HG02840 (cell line): ENCODE measurements at regions not wholly inside any gene's neighbourhood (a gene's known extent, or its start where the extent isn't known, plus 50 kb on each side); places are given as distances from the start of the nearest gene placed in this dataset.
"Not testable (repeated sequence)": the region's sequence is repeated elsewhere in the genome, so short reads cannot be mapped to it uniquely, and the experiment has no call there.

Experiments used
- ATAC-seq: cut with Tn5 transposase; IDR thresholded peaks from one replicate; pipeline ENCODE4 v1.9.1; 2021; ENCODE audit warnings: mild to moderate bottlenecking, moderate library complexity, moderate number of reproducible peaks; ENCODE audit not compliant: unreplicated experiment, low FRiP score

DNA sequence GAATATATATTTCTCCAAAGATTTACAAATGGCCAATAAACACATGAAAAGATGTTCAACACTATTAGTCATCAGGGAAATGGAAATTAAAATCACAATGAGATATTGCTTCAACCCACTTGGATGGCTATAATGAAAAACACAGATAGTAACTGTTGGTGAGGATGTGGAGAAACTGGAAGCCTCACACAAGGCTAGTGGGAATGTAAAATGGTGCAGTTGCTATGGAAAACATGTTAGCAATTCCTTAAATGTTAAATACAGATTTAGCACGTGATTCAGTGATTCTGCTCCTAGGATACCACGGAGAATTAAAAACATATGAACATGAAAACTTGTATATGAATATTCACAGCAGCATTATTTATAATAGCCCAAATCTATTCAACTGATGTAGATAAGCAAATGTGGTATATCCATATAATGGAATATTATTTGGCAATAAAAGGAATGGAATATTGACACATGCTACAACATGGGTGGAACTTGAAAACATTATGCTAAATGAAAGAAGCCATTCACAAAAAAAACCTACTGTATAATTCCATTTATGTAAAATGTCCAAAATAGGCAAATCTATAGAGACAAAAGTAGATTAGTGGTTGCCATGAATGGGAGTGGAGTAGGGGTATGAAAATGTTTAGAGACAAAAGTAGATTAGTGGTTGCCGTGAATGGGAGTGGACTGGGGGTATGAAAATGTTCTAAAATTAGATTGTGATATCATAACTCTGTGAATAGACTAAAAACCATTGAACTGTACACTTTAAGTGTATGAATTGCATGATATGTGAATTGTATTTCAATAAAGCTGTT is 227.1 kb upstream of the DDHD1 start:
- ATAC-seq, result no peak

DNA sequence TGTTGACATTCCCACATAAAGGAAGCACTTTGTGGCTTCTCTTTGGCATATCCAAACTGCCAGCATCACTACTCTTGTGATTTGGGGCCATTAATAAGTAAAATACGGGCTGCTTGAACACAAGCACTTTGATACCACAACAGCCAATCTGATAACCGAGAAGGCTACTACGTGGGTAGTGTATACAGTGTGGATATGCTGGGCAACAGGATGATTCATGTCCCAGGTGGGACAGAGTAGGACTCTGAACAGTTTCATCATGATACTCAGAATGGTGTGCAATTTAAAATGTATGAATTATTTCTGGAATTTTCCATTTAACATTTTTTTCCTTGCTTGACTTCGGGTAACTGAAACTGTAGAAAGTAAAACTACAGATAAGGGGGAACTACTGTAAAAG is 225.0 kb upstream of the DDHD1 start:
- ATAC-seq, result no peak

- ATAC-seq, result no peak
Observed at GRCh38 chr14:53376064-53376463, 222.9 kb upstream of the DDHD1 start.

DNA sequence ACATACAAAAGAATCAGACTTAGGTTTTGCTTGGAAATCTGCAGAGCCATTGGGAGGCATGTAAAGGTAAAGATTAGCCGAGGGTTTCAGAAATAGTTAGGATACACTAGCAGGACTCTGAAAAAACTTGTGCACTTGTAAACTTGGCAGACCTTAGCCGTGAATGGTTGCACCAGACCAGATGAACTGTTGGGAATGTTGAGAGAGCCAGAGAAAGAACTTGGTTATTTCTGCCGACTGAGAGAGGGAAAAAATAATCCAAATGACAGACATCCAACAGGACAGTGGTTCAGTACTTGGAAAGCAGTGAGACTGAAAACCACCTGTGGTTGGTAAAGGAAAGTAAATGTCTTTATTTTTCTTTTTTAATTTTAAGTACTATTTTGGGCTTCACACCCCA is 222.5 kb upstream of the DDHD1 start:
- ATAC-seq, result no peak

GRCh38 chr14:53368711-53369201 is 215.6 kb upstream of the DDHD1 start:
- ATAC-seq, result no peak

GRCh38 chr14:53368066-53368465 is 214.9 kb upstream of the DDHD1 start:
- no peak for ATAC-seq

- no peak for ATAC-seq
Observed at GRCh38 chr14:53367644-53368026, 214.5 kb upstream of the DDHD1 start.

- no peak for ATAC-seq
Observed at GRCh38 chr14:53365486-53366130, 212.5 kb upstream of the DDHD1 start.

DNA sequence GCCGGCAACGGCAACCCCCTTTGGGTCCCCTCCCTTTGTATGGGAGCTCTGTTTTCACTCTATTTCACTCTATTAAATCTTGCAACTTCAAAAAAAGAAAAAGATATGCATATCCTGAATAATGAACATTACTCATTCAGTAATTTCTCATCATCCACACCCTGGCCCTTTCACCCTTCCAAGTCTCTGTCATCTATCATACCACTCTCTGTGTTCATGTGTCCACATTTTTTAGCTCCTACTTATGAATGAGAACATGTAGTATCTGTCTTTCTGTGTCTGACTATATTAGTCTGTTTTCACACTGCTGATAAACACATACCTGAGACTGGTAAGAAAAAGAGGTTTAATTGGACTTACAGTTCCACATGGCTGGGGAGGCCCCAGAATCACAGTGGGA is 209.8 kb upstream of the DDHD1 start:
- not testable (repeated sequence) for ATAC-seq

GRCh38 chr14:53360829-53361228 is 207.7 kb upstream of the DDHD1 start:
- ATAC-seq, result no peak

- no peak for ATAC-seq
Observed at GRCh38 chr14:53358166-53358565, 205.0 kb upstream of the DDHD1 start.

GRCh38 chr14:53356361-53357150 is 203.4 kb upstream of the DDHD1 start:
- no peak for ATAC-seq

- ATAC-seq, result no peak
Observed at GRCh38 chr14:53355581-53356112, 202.5 kb upstream of the DDHD1 start.

DNA sequence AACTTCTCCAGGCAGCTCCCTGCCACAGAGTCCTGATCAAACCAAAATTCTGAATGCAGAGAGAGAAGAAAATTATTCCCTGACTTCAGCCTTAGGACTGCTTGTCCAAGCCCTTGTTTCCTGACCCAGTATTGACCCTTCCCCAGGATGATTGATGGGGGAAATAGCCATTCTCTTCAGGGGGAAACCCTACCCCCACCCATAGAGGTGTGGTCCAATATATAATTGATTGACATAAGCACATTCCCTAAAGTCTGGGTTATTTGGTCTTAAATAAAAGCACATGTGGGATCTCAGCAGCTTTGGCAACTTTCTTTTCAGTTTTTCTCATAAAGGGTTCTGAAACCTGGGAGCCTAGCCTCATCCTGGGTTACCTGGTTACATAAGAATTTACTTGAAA is 201.2 kb upstream of the DDHD1 start:
- no peak for ATAC-seq

DNA sequence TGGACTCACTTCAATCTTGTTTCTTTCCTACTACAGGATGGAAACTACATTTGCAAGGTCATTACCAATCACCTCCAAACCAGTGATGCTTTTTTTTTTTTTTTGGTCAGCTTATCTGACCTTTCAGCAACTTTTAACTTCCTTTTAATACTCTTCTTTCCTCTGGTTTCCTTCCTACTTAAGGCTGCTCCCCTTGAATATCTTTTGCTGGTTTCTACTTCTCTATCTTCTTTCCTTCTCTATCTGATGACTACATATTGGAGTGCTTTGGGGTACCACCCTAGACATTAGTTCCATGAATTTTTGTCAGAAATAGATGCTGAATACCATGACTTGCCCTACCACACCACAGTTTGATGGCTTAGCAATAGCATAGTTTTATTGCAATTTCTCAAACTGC is 197.7 kb upstream of the DDHD1 start:
- ATAC-seq, result no peak

DNA sequence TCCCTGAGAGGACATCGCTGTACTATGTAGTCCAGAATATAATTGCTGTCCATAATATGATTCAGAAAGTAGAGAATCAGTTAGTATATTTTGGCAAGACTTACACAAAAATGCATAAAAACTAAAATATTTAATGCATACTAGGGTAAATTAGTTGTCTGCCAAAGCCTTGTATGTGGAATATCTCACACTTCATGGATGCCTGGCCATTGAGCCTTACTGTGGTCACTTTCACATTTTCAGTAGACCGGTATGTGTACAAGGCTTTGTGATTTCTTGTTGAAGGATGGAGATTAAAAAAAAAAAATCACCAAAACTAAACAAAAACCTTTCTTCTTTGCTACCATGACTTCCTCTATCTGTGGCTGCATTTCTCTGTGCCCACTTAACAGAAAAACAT is 197.3 kb upstream of the DDHD1 start:
- ATAC-seq, result no peak

- no peak for ATAC-seq
Observed at GRCh38 chr14:53346988-53347387, 193.9 kb upstream of the DDHD1 start.

DNA sequence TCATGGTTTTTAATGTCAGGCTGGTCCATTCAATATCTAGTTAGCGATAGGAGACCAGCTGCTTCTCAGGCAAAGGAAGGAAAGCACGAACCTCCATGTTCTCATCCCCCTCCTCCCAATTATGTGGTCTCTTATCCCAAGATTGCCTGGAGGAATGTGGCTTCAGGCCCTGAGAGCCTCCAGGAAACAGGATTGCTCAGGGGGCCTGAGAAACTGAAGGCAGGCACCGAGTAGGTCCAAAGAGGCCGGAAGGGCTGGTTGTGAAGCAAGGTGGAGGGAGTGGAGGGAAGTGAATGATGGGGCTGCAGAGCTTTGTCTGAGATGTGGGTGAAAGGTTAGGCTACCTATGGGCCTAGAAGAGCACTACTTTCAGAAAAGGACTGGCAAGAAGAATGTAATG is 188.2 kb upstream of the DDHD1 start:
- ATAC-seq, result no peak

- ATAC-seq, result no peak
Observed at GRCh38 chr14:53338192-53338591, 185.1 kb upstream of the DDHD1 start.

- ATAC-seq, result no peak
Observed at GRCh38 chr14:53336729-53337128, 183.6 kb upstream of the DDHD1 start.

DNA sequence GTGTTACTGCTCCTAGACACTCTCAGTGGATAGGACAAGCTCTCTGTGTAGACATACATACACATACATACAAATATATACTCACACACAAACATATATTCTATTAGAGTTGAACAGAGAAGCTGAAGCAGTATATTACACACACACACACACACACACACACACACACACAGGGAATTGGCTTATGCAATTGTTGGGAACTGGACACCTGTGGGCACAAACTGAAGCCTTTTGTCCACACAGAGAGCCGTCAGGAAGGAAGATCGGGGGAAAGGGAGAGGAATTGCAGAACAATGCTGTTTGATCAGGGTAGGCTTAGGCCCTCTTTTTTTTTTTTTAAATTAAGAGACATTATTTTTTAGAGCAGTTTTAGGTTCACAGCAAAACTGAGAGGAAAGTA is 180.7 kb upstream of the DDHD1 start:
- no peak for ATAC-seq
